HUES48 (cell line): ENCODE measurements at regions not wholly inside any gene's neighbourhood (a gene's known extent, or its start where the extent isn't known, plus 50 kb on each side); places are given as distances from the start of the nearest gene placed in this dataset.

ENCODE experiments used
- H3K27ac ChIP-seq: one replicate; pipeline ENCODE4 v1.7.0; 2013; ENCODE audit warnings: low read depth, low read length, inconsistent platforms
- H3K27me3 ChIP-seq: 2 replicates; pipeline ENCODE4 v1.6.1; 2013; ENCODE audit warnings: mild to moderate bottlenecking, low read length; ENCODE audit not compliant: control insufficient read depth, insufficient read depth
- H3K36me3 ChIP-seq: 2 replicates; pipeline ENCODE4 v1.6.1; 2013; ENCODE audit warnings: low read length; ENCODE audit not compliant: control insufficient read depth, insufficient read depth
- H3K4me1 ChIP-seq: 2 replicates; pipeline ENCODE4 v1.6.1; 2013; ENCODE audit warnings: mild to moderate bottlenecking, low read length; ENCODE audit not compliant: control insufficient read depth, insufficient read depth
- H3K4me3 ChIP-seq: 2 replicates; pipeline ENCODE4 v1.5.1; 2013; ENCODE audit warnings: mild to moderate bottlenecking, low read depth, low read length
- H3K9ac ChIP-seq: 2 replicates; pipeline ENCODE4 v1.6.1; 2013; ENCODE audit warnings: mild to moderate bottlenecking, low read depth, low read length, moderate library complexity
- H3K9me3 ChIP-seq: 2 replicates; pipeline ENCODE4 v1.6.1; 2013; ENCODE audit warnings: low read length; ENCODE audit not compliant: control insufficient read depth, insufficient read depth

GRCh38 chr17:77312061-77312701, 171.4 kb downstream of the SEC14L1 start:
- Histone ChIP-seq H3K9ac (no peak overlapping the region), H3K4me1 (peaks cover 18% of the 10 kb centered on the region), H3K27me3 (no peaks in the 10 kb centered on the region), H3K36me3 (no peaks in the 10 kb centered on the region), H3K4me3 (no peak overlapping the region), H3K27ac (no peak overlapping the region), H3K9me3 (no peaks in the 10 kb centered on the region)

GRCh38 chr17:77312786-77313599, 172.2 kb downstream of the SEC14L1 start:
- H3K27ac ChIP-seq, result no peak overlapping the region

GRCh38 chr17:77313831-77314230, 173.1 kb downstream of the SEC14L1 start:
- Histone ChIP-seq H3K9ac (no peak overlapping the region), H3K4me3 (no peak overlapping the region), H3K27me3 (no peaks in the 10 kb centered on the region), H3K4me1 (peaks cover 20% of the 10 kb centered on the region), H3K9me3 (no peaks in the 10 kb centered on the region), H3K36me3 (no peaks in the 10 kb centered on the region), H3K27ac (no peak overlapping the region)

More at GRCh38 chr17:77312786-77313599, 172.2 kb downstream of the SEC14L1 start:
- Histone ChIP-seq H3K4me1 (peaks cover 20% of the 10 kb centered on the region), H3K4me3 (no peak overlapping the region), H3K9me3 (no peaks in the 10 kb centered on the region), H3K36me3 (no peaks in the 10 kb centered on the region), H3K27me3 (no peaks in the 10 kb centered on the region), H3K9ac (no peak overlapping the region)

- H3K36me3 ChIP-seq, result no peaks in the 10 kb centered on the region
- no peaks in the 10 kb centered on the region for H3K9me3 ChIP-seq
- peaks cover 23% of the 10 kb centered on the region for H3K4me1 ChIP-seq
- no peak overlapping the region for H3K4me3 ChIP-seq
- H3K27ac ChIP-seq, result no peak overlapping the region
- no peaks in the 10 kb centered on the region for H3K27me3 ChIP-seq
- H3K9ac ChIP-seq, result no peak overlapping the region
Measured at GRCh38 chr17:77314601-77315000, 173.8 kb downstream of the SEC14L1 start.

- Histone ChIP-seq H3K4me1 (peaks cover 24% of the 10 kb centered on the region), H3K27me3 (no peaks in the 10 kb centered on the region), H3K9me3 (no peaks in the 10 kb centered on the region), H3K9ac (no peak overlapping the region), H3K27ac (no peak overlapping the region), H3K4me3 (no peak overlapping the region), H3K36me3 (no peaks in the 10 kb centered on the region)
Measured at GRCh38 chr17:77315010-77315409, 174.2 kb downstream of the SEC14L1 start.

- no peaks in the 10 kb centered on the region for H3K27me3 ChIP-seq
- H3K4me1 ChIP-seq, result peaks cover 24% of the 10 kb centered on the region
- no peaks in the 10 kb centered on the region for H3K9me3 ChIP-seq
- H3K27ac ChIP-seq, result peak overlapping the region; percentile 78
- H3K36me3 ChIP-seq, result no peaks in the 10 kb centered on the region
- no peak overlapping the region for H3K4me3 ChIP-seq
- no peak overlapping the region for H3K9ac ChIP-seq
Measured at GRCh38 chr17:77315551-77316190, 174.9 kb downstream of the SEC14L1 start.

GRCh38 chr17:77316191-77316641, 175.4 kb downstream of the SEC14L1 start:
- H3K4me3 ChIP-seq, result no peak overlapping the region
- peak overlapping the region; percentile 78 for H3K27ac ChIP-seq
- H3K9ac ChIP-seq, result no peak overlapping the region
- no peaks in the 10 kb centered on the region for H3K9me3 ChIP-seq
- H3K4me1 ChIP-seq, result peaks cover 24% of the 10 kb centered on the region
- no peaks in the 10 kb centered on the region for H3K36me3 ChIP-seq
- no peaks in the 10 kb centered on the region for H3K27me3 ChIP-seq

GRCh38 chr17:77316651-77317050, 175.9 kb downstream of the SEC14L1 start:
- Histone ChIP-seq H3K4me1 (peaks cover 24% of the 10 kb centered on the region), H3K9me3 (no peaks in the 10 kb centered on the region), H3K36me3 (no peaks in the 10 kb centered on the region), H3K27me3 (no peaks in the 10 kb centered on the region), H3K27ac (peak overlapping the region; percentile 78), H3K4me3 (no peak overlapping the region), H3K9ac (no peak overlapping the region)

- H3K9me3 ChIP-seq, result no peaks in the 10 kb centered on the region
- H3K27me3 ChIP-seq, result no peaks in the 10 kb centered on the region
- no peak overlapping the region for H3K4me3 ChIP-seq
- H3K36me3 ChIP-seq, result no peaks in the 10 kb centered on the region
- H3K9ac ChIP-seq, result no peak overlapping the region
- peaks cover 24% of the 10 kb centered on the region for H3K4me1 ChIP-seq
- peak overlapping the region; percentile 78 for H3K27ac ChIP-seq
Measured at GRCh38 chr17:77317091-77317750, 176.5 kb downstream of the SEC14L1 start.

GRCh38 chr17:77318021-77318420, 177.3 kb downstream of the SEC14L1 start:
- Histone ChIP-seq H3K27ac (no peak overlapping the region), H3K36me3 (no peaks in the 10 kb centered on the region), H3K4me1 (peaks cover 24% of the 10 kb centered on the region), H3K9me3 (no peaks in the 10 kb centered on the region), H3K4me3 (no peak overlapping the region), H3K27me3 (no peaks in the 10 kb centered on the region), H3K9ac (no peak overlapping the region)
